ENCODE measurements at regions not wholly inside any gene's neighbourhood (a gene's known extent, or its start where the extent isn't known, plus 50 kb on each side); places are given as distances from the start of the nearest gene placed in this dataset.

GRCh38 chr6:219019-219570 is 73.2 kb upstream of the DUSP22 start:
- TF ChIP-seq EZH2phosphoT487 (IDR thresholded peaks at IDR 0.05; ENCODE audit: borderline replicate concordance, low read length) (no peak), CTCF (conservative IDR thresholded peaks at IDR 0.05; ENCODE audit: low read depth, low read length) (no peak)
